HepG2 (cell line): ENCODE measurements at regions not wholly inside any gene's neighbourhood (a gene's known extent, or its start where the extent isn't known, plus 50 kb on each side); places are given as distances from the start of the nearest gene placed in this dataset.

ENCODE experiments used
- ATAC-seq: fragments of 200-7000 bp; cut with Tn5 transposase; 3 replicates; pipeline ENCODE4 v1.9.1; 2020; ENCODE audit warnings: mild to moderate bottlenecking, moderate library complexity
- BruUV-seq: library from RNA; stranded (reverse); fragments of 400-500 nt; replicated peaks from 2 replicates; lab custom pipeline; 2021; lab: Mats Ljungman, UMichigan
- CTCF ChIA-PET: fragments of 300-600 bp; formaldehyde crosslinking; extraction: SDS; loops from one replicate; lab custom pipeline; 2021; ENCODE audit warnings: low total read pairs, inconsistent platforms, low intra/inter-chr PET ratio; lab: Yijun Ruan, JAX
- POLR2A ChIA-PET: fragments of 350-600 bp; sonication (Branson Sonifier 250); formaldehyde crosslinking; loops from one replicate; lab custom pipeline; 2020; ENCODE audit warnings: antibody characterized with exemption, inconsistent platforms; lab: Yijun Ruan, JAX
- DNase-seq: peaks from one replicate; pipeline ENCODE4 v3.0.0-alpha.2; 2015; ENCODE audit warnings: low spot score
- FAIRE-seq: peaks from 3 replicates; lab custom pipeline; 2011; peaks lifted over from hg19 to GRCh38; lab: Jason Lieb, UNC
- H2AFZ ChIP-seq: one replicate; pipeline ENCODE4 v1.6.1; 2011; ENCODE audit warnings: low read length, inconsistent platforms
- H3K27ac ChIP-seq: fragments of 300-600 bp; 3 replicates; pipeline ENCODE4 v1.8.0; 2011; ENCODE audit warnings: mixed run types, mild to moderate bottlenecking, mixed read lengths, low read length, inconsistent platforms; ENCODE audit not compliant: insufficient read depth; ENCODE audit errors: extremely low read length
- H3K27me3 ChIP-seq, 2 experiments: fragments of 200-600 bp in 1 of 2; 2 replicates in 1 of 2; 3 replicates in 1 of 2; pipeline versions ENCODE4 v1.6.0 to v1.8.0; 2011; ENCODE audit warnings: low read length in 2 of 2, mild to moderate bottlenecking in 2 of 2, moderate library complexity in 2 of 2, inconsistent platforms in 1 of 2; ENCODE audit not compliant: insufficient read depth in 2 of 2, control insufficient read depth in 1 of 2
- H3K36me3 ChIP-seq, 2 experiments: fragments of 200-600 bp in 1 of 2; replicated peaks in 1 of 2; 2 replicates in 1 of 2; 3 replicates in 1 of 2; pipeline versions ENCODE4 v1.5.1 to v1.8.0; 2011; ENCODE audit warnings: low read length in 2 of 2, inconsistent platforms in 1 of 2; ENCODE audit not compliant: insufficient read depth in 2 of 2, control insufficient read depth in 1 of 2
- H3K4me1 ChIP-seq: 2 replicates; pipeline ENCODE4 v1.5.1; 2012; ENCODE audit warnings: low read length, inconsistent platforms; ENCODE audit not compliant: insufficient read depth
- H3K4me2 ChIP-seq: 2 replicates; pipeline ENCODE4 v1.6.0; 2011; ENCODE audit warnings: low read depth, low read length, inconsistent platforms
- H3K4me3 ChIP-seq, 3 experiments: fragments of 200-600 bp in 1 of 3; sonication (generic), shearing (Covaris generic) in 1 of 3; replicated peaks in 1 of 3; 2 replicates each; pipeline ENCODE4 v1.5.1; 2011 to 2016; ENCODE audit warnings: low read length in 3 of 3, inconsistent platforms in 2 of 3, low read depth in 2 of 3, mild to moderate bottlenecking in 2 of 3, control low read depth in 1 of 3, mixed read lengths in 1 of 3; ENCODE audit not compliant: insufficient read depth in 1 of 3
- H3K79me2 ChIP-seq: one replicate; pipeline ENCODE4 v1.6.1; 2011; ENCODE audit warnings: low read length, inconsistent platforms; ENCODE audit not compliant: insufficient read depth
- H3K9ac ChIP-seq: 2 replicates; pipeline ENCODE4 v1.6.0; 2011; ENCODE audit warnings: mild to moderate bottlenecking, low read depth, low read length, inconsistent platforms; ENCODE audit not compliant: insufficient read depth
- H3K9me3 ChIP-seq: 2 replicates; pipeline ENCODE4 v1.5.1; 2012; ENCODE audit warnings: mild to moderate bottlenecking, low read length
- H4K20me1 ChIP-seq: 2 replicates; pipeline ENCODE4 v1.6.0; 2011; ENCODE audit warnings: inconsistent platforms, mild to moderate bottlenecking, low read length, moderate library complexity; ENCODE audit not compliant: insufficient read depth
- ASH2L ChIP-seq: fragments of 300-600, 200-600 bp; sonication (generic); IDR thresholded peaks from 2 replicates; pipeline ENCODE4 v1.7.0; 2017; ENCODE audit warnings: low read depth, mild to moderate bottlenecking, moderate library complexity, mixed read lengths, low read length; ENCODE audit not compliant: insufficient read length
- BRD4 ChIP-seq: sonication (generic); formaldehyde crosslinking; IDR thresholded peaks from 2 replicates; pipeline ENCODE4 v1.4.0; 2020; ENCODE audit warnings: missing genetic modification reagents
- ELF1 ChIP-seq: sonication (generic); formaldehyde crosslinking; IDR thresholded peaks from 2 replicates; pipeline ENCODE4 v1.4.0; 2020; ENCODE audit warnings: missing genetic modification reagents
- GABPA ChIP-seq, 2 experiments: IDR thresholded peaks; 2 replicates each; pipeline ENCODE4 v1.6.1; 2011 to 2016; ENCODE audit warnings: low read depth in 2 of 2, low read length in 1 of 2, missing biosample characterization in 1 of 2, missing genetic modification characterization in 1 of 2
- KLF15 ChIP-seq: sonication (generic); formaldehyde crosslinking; IDR thresholded peaks from 2 replicates; pipeline ENCODE4 v1.8.1; 2023; ENCODE audit warnings: borderline replicate concordance, mild to moderate bottlenecking, inconsistent platforms, missing genetic modification reagents, mixed read lengths
- RFXANK ChIP-seq: IDR thresholded peaks from 2 replicates; pipeline ENCODE4 v1.6.1; 2016
- RORA ChIP-seq: sonication (generic); formaldehyde crosslinking; IDR thresholded peaks from 2 replicates; pipeline ENCODE4 v1.5.0; 2020; ENCODE audit warnings: mild to moderate bottlenecking, missing genetic modification reagents, moderate library complexity
- TCF7L2 ChIP-seq: IDR thresholded peaks from 2 replicates; pipeline ENCODE4 v1.6.1; 2011; ENCODE audit warnings: mild to moderate bottlenecking, low read depth, low read length, moderate library complexity
- ZNF784 ChIP-seq: sonication (generic); formaldehyde crosslinking; IDR thresholded peaks from 2 replicates; pipeline ENCODE4 v1.5.1; 2020; ENCODE audit warnings: missing genetic modification reagents, mild to moderate bottlenecking, borderline replicate concordance
- WGBS: methylation state at CpG from one replicate; pipeline ENCODE4 v1.1.6; 2017; ENCODE audit warnings: low lambda C conversion rate; 5-methylcytosine and 5-hydroxymethylcytosine counted together
- in situ Hi-C: cut with HindIII; loops from 2 replicates; pipeline ENCODE4 v1.10.0; 2017; ENCODE audit warnings: low pct_unique_long_range_greater_than_20kb; ENCODE audit not compliant: extremely low pct_ligation_motif_present
- intact Hi-C: fragments of 100-400 bp; cut with micrococcal nuclease; formaldehyde crosslinking; loops from one replicate; pipeline ENCODE4 v1.10.0; 2022; ENCODE audit not compliant: unreplicated experiment
- TF ChIP-seq, protein P1 (sequence below): sonication (generic); formaldehyde crosslinking; IDR thresholded peaks from 2 replicates; pipeline ENCODE4 v1.8.1; 2023; ENCODE audit warnings: mild to moderate bottlenecking, missing genetic modification reagents
- TF ChIP-seq, protein P2 (sequence below): sonication (generic); formaldehyde crosslinking; IDR thresholded peaks from 2 replicates; pipeline ENCODE4 v1.8.1; 2022; ENCODE audit warnings: mild to moderate bottlenecking, missing genetic modification reagents
- TF ChIP-seq, protein P3 (sequence below): sonication (generic); formaldehyde crosslinking; IDR thresholded peaks from 2 replicates; pipeline ENCODE4 v1.4.0; 2020; ENCODE audit warnings: mild to moderate bottlenecking, missing genetic modification reagents

DNA sequence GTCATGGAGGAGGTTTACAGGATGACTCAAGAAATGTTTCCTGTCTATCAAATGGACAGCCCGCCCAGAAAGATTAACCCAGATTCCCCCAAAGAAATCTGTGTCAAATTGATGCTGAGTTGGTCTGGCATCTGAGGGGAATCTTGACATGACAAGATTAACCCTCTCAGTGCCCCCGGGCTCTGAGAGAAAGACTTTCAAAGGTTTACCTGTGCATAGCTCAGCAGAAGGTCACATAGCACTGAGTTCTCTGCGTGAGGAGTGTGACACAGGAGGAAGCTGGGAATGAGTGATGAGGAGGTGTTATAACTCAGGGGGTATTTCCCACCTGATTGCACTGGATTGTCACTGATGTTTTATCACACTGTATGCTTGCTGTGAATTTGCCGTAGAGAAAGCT is 601.2 kb downstream of the DHX35 start:
- Histone ChIP-seq H3K9me3 (peaks cover 87% of the 10 kb centered on the region), H3K27ac (no peak overlapping the region), H3K36me3 (no peaks in the 10 kb centered on the region), H2AFZ (no peak overlapping the region), H4K20me1 (no peaks in the 10 kb centered on the region), H3K27me3 (no peaks in the 10 kb centered on the region), H3K4me3 (no peak overlapping the region), H3K4me1 (no peaks in the 10 kb centered on the region), H3K79me2 (no peaks in the 10 kb centered on the region), H3K4me2 (no peak overlapping the region), H3K9ac (no peak overlapping the region)
- ChIA-PET POLR2A (no interaction called here), CTCF (no interaction called here)
- WGBS = under 1% methylated on average over 4 of the region's 4 CpGs
- DNase-seq (no peak), ATAC-seq (no peak), FAIRE-seq (no peak)
- TF ChIP-seq BRD4 (CRISPR knock-in tag) (no peak), KLF15 (CRISPR knock-in tag) (no peak), RORA (CRISPR knock-in tag) (no peak), ZNF784 (CRISPR knock-in tag) (no peak)
- TF ChIP-seq, protein P1, sequence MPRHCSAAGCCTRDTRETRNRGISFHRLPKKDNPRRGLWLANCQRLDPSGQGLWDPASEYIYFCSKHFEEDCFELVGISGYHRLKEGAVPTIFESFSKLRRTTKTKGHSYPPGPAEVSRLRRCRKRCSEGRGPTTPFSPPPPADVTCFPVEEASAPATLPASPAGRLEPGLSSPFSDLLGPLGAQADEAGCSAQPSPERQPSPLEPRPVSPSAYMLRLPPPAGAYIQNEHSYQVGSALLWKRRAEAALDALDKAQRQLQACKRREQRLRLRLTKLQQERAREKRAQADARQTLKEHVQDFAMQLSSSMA (CRISPR knock-in tag) = no peak
- BruUV-seq = no TSS peak
- intact Hi-C loops (no loop called here), in situ Hi-C loops (no loop called here)

- FAIRE-seq = no peak
- ChIA-PET CTCF (no interaction called here), POLR2A (no interaction called here)
- no peaks in the 10 kb centered on the region for H3K27me3 ChIP-seq
- no peaks in the 10 kb centered on the region for H3K36me3 ChIP-seq
- H3K4me1 ChIP-seq = no peaks in the 10 kb centered on the region
- H3K9ac ChIP-seq = no peak overlapping the region
- no peak overlapping the region for H3K27ac ChIP-seq
- no TSS peak for BruUV-seq
- H3K9me3 ChIP-seq = 0 out of 2 replicates have a peak, but pooled peaks cover 11% of the 10 kb centered on the region
- intact Hi-C loops (no loop called here), in situ Hi-C loops (no loop called here)
- no peak for ATAC-seq
- 33% methylated on average over 3 of the region's 3 CpGs for WGBS
- DNase-seq = no peak
- H3K79me2 ChIP-seq = no peaks in the 10 kb centered on the region
- no peak overlapping the region for H2AFZ ChIP-seq
- no peak for TF ChIP-seq ASH2L
- no peak for TF ChIP-seq RFXANK (CRISPR knock-in tag)
- TF ChIP-seq, protein P2, sequence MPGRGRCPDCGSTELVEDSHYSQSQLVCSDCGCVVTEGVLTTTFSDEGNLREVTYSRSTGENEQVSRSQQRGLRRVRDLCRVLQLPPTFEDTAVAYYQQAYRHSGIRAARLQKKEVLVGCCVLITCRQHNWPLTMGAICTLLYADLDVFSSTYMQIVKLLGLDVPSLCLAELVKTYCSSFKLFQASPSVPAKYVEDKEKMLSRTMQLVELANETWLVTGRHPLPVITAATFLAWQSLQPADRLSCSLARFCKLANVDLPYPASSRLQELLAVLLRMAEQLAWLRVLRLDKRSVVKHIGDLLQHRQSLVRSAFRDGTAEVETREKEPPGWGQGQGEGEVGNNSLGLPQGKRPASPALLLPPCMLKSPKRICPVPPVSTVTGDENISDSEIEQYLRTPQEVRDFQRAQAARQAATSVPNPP = no peak
- TF ChIP-seq GABPA (IDR thresholded peaks at IDR 0.05; ENCODE audit: low read depth, low read length) = no peak
- TF ChIP-seq GABPA (CRISPR knock-in tag; IDR thresholded peaks at IDR 0.05; ENCODE audit: low read depth) = no peak
- no peak for TF ChIP-seq TCF7L2
- TF ChIP-seq ELF1 (CRISPR knock-in tag) = no peak
- TF ChIP-seq, protein P3, sequence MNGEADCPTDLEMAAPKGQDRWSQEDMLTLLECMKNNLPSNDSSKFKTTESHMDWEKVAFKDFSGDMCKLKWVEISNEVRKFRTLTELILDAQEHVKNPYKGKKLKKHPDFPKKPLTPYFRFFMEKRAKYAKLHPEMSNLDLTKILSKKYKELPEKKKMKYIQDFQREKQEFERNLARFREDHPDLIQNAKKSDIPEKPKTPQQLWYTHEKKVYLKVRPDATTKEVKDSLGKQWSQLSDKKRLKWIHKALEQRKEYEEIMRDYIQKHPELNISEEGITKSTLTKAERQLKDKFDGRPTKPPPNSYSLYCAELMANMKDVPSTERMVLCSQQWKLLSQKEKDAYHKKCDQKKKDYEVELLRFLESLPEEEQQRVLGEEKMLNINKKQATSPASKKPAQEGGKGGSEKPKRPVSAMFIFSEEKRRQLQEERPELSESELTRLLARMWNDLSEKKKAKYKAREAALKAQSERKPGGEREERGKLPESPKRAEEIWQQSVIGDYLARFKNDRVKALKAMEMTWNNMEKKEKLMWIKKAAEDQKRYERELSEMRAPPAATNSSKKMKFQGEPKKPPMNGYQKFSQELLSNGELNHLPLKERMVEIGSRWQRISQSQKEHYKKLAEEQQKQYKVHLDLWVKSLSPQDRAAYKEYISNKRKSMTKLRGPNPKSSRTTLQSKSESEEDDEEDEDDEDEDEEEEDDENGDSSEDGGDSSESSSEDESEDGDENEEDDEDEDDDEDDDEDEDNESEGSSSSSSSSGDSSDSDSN (CRISPR knock-in tag) = no peak
- no peak overlapping the region for H3K4me2 ChIP-seq
- no peaks in the 10 kb centered on the region for H4K20me1 ChIP-seq
- H3K4me3 ChIP-seq = no peak overlapping the region
Measured at GRCh38 chr20:39554341-39554740, 592.2 kb downstream of the DHX35 start.
